GM18502 (cell line): ENCODE measurements at regions not wholly inside any gene's neighbourhood (a gene's known extent, or its start where the extent isn't known, plus 50 kb on each side); places are given as distances from the start of the nearest gene placed in this dataset.

ENCODE experiments used
- ATAC-seq: cut with Tn5 transposase; IDR thresholded peaks from one replicate; pipeline ENCODE4 v1.9.1; 2021; ENCODE audit warnings: mild to moderate bottlenecking; ENCODE audit not compliant: unreplicated experiment, poor library complexity

GRCh38 chrX:5142644-5143043, 1086.0 kb downstream of the NLGN4X start:
- no peak for ATAC-seq

- ATAC-seq, result no peak
Measured at GRCh38 chrX:5122181-5122678, 1106.4 kb downstream of the NLGN4X start.

GRCh38 chrX:5117816-5118215, 1110.9 kb downstream of the NLGN4X start:
- no peak for ATAC-seq

- ATAC-seq, result no peak
Measured at GRCh38 chrX:5113128-5113527, 1115.5 kb downstream of the NLGN4X start.

- no peak for ATAC-seq
Measured at GRCh38 chrX:5100004-5100403, 1128.7 kb downstream of the NLGN4X start.

- no peak for ATAC-seq
Measured at GRCh38 chrX:5086388-5086787, 1142.3 kb downstream of the NLGN4X start.

- no peak for ATAC-seq
Measured at GRCh38 chrX:5084279-5084678, 1144.4 kb downstream of the NLGN4X start.

GRCh38 chrX:5082705-5083104, 1146.0 kb downstream of the NLGN4X start:
- ATAC-seq, result no peak

- no peak for ATAC-seq
Measured at GRCh38 chrX:5080791-5081190, 1147.9 kb downstream of the NLGN4X start.

- ATAC-seq, result no peak
Measured at GRCh38 chrX:5068550-5068949, 1160.1 kb downstream of the NLGN4X start.

GRCh38 chrX:5057786-5058185, 1170.9 kb downstream of the NLGN4X start:
- ATAC-seq, result no peak

GRCh38 chrX:5054852-5055251, 1173.8 kb downstream of the NLGN4X start:
- ATAC-seq, result no peak

- ATAC-seq, result no peak
Measured at GRCh38 chrX:5051831-5052491, 1176.7 kb downstream of the NLGN4X start.

GRCh38 chrX:5042563-5042962, 1186.1 kb downstream of the NLGN4X start:
- ATAC-seq, result no peak

GRCh38 chrX:5031792-5032191, 1196.9 kb downstream of the NLGN4X start:
- no peak for ATAC-seq

- ATAC-seq, result no peak
Measured at GRCh38 chrX:5015451-5015850, 1213.2 kb downstream of the NLGN4X start.

- no peak for ATAC-seq
Measured at GRCh38 chrX:4994855-4995254, 1233.8 kb downstream of the NLGN4X start.

- no peak for ATAC-seq
Measured at GRCh38 chrX:4978613-4979012, 1250.1 kb downstream of the NLGN4X start.

GRCh38 chrX:4971646-4972045, 1257.0 kb downstream of the NLGN4X start:
- ATAC-seq, result no peak

- ATAC-seq, result no peak
Measured at GRCh38 chrX:4964112-4964511, 1250.7 kb upstream of the PRKX start.

GRCh38 chrX:4963432-4963831, 1250.0 kb upstream of the PRKX start:
- no peak for ATAC-seq

- no peak for ATAC-seq
Measured at GRCh38 chrX:4944767-4945166, 1231.3 kb upstream of the PRKX start.
